SK-N-SH treated with all-trans-retinoic acid at 6 μM for 48 hours (cell line): ENCODE measurements at regions not wholly inside any gene's neighbourhood (a gene's known extent, or its start where the extent isn't known, plus 50 kb on each side); places are given as distances from the start of the nearest gene placed in this dataset.

Experiments used
- ARNTL ChIP-seq: fragments of 450-650 bp; formaldehyde crosslinking; IDR thresholded peaks from 2 replicates; pipeline ENCODE4 v1.5.0; 2020; ENCODE audit warnings: low read depth, mild to moderate bottlenecking, moderate library complexity, borderline replicate concordance
- BACH2 ChIP-seq: fragments of 250-450 bp; sonication (Bioruptor Pico); IDR thresholded peaks from 2 replicates; pipeline ENCODE4 v1.9.0; 2021; ENCODE audit warnings: mild to moderate bottlenecking, borderline replicate concordance
- ESRRG ChIP-seq: fragments of 250-450 bp; sonication (Bioruptor Pico); IDR thresholded peaks from 2 replicates; pipeline ENCODE4 v1.6.1; 2021; ENCODE audit warnings: mild to moderate bottlenecking
- GLIS3 ChIP-seq: fragments of 250-450 bp; sonication (Bioruptor Pico); IDR thresholded peaks from 2 replicates; pipeline ENCODE4 v1.5.0; 2020; ENCODE audit warnings: mild to moderate bottlenecking, moderate library complexity
- OSR1 ChIP-seq: fragments of 250-450 bp; sonication (Bioruptor Pico); IDR thresholded peaks from 2 replicates; pipeline ENCODE4 v1.8.0; 2022; ENCODE audit warnings: moderate library complexity, mild to moderate bottlenecking, inconsistent platforms
- PPARA ChIP-seq: fragments of 250-450 bp; sonication (Bioruptor Pico); IDR thresholded peaks from 2 replicates; pipeline ENCODE4 v1.5.0; 2020; ENCODE audit warnings: mild to moderate bottlenecking, borderline replicate concordance
- RARB ChIP-seq: fragments of 250-450 bp; sonication (Bioruptor Pico); IDR thresholded peaks from 2 replicates; pipeline ENCODE4 v1.8.0; 2021; ENCODE audit warnings: mild to moderate bottlenecking, moderate library complexity
- SNAI2 ChIP-seq: fragments of 250-450 bp; sonication (Bioruptor Pico); IDR thresholded peaks from 2 replicates; pipeline ENCODE4 v1.5.0; 2020; ENCODE audit warnings: mild to moderate bottlenecking, moderate library complexity
- ZC3H10 ChIP-seq: fragments of 250-450 bp; sonication (Bioruptor Pico); IDR thresholded peaks from 2 replicates; pipeline ENCODE4 v1.5.1; 2021; ENCODE audit warnings: mild to moderate bottlenecking, moderate library complexity
- ZFP3 ChIP-seq: fragments of 250-450 bp; sonication (Bioruptor Pico); IDR thresholded peaks from 2 replicates; pipeline ENCODE4 v1.5.0; 2020; ENCODE audit warnings: mild to moderate bottlenecking, moderate library complexity
- ZFP30 ChIP-seq: fragments of 450-650 bp; formaldehyde crosslinking; IDR thresholded peaks from 2 replicates; pipeline ENCODE4 v1.5.0; 2022; ENCODE audit warnings: mild to moderate bottlenecking, moderate library complexity
- TF ChIP-seq, protein P1 (sequence below): fragments of 250-450 bp; sonication (Bioruptor Pico); IDR thresholded peaks from 2 replicates; pipeline ENCODE4 v1.5.1; 2020; ENCODE audit warnings: low read depth, mild to moderate bottlenecking, moderate library complexity
- TF ChIP-seq, protein P2 (sequence below): fragments of 250-450 bp; sonication (Bioruptor Pico); IDR thresholded peaks from 2 replicates; pipeline ENCODE4 v1.8.0; 2021; ENCODE audit warnings: low read depth, mild to moderate bottlenecking, moderate library complexity, borderline replicate concordance
- TF ChIP-seq, protein P3 (sequence below): fragments of 250-450 bp; sonication (Bioruptor Pico); IDR thresholded peaks from 2 replicates; pipeline ENCODE4 v1.8.0; 2020; ENCODE audit warnings: mild to moderate bottlenecking, moderate library complexity, borderline replicate concordance

DNA sequence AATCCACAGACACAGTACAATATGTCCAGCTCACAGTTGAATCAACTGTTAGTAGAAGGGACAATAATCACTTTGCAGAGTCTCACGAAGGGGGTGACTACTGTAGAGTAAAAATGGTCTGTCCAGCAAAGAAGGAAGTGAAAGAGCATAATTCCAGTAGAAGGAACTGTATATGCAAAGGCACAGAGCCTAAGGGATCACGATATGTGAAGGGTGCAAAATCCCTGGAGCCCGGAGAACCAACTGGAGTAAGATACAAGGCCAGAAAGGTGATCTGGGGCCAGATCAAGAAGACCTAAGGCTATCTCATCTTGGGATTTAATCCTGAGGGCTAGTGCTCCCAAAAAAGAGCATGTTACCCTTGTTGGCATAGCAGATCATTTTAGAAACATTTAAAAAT, 192.7 kb upstream of the LDB2 start:
- TF ChIP-seq, protein P1, sequence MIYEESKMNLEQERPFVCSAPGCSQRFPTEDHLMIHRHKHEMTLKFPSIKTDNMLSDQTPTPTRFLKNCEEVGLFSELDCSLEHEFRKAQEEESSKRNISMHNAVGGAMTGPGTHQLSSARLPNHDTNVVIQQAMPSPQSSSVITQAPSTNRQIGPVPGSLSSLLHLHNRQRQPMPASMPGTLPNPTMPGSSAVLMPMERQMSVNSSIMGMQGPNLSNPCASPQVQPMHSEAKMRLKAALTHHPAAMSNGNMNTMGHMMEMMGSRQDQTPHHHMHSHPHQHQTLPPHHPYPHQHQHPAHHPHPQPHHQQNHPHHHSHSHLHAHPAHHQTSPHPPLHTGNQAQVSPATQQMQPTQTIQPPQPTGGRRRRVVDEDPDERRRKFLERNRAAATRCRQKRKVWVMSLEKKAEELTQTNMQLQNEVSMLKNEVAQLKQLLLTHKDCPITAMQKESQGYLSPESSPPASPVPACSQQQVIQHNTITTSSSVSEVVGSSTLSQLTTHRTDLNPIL: no peak
- TF ChIP-seq ARNTL (no peak), ESRRG (CRISPR knock-in tag) (no peak), RARB (no peak), ZC3H10 (CRISPR knock-in tag) (no peak), ZFP30 (CRISPR knock-in tag) (no peak), GLIS3 (CRISPR knock-in tag) (no peak), OSR1 (CRISPR knock-in tag) (no peak), BACH2 (CRISPR knock-in tag) (no peak), PPARA (CRISPR knock-in tag) (no peak), ZFP3 (CRISPR knock-in tag) (no peak), SNAI2 (no peak)
- TF ChIP-seq, protein P2, sequence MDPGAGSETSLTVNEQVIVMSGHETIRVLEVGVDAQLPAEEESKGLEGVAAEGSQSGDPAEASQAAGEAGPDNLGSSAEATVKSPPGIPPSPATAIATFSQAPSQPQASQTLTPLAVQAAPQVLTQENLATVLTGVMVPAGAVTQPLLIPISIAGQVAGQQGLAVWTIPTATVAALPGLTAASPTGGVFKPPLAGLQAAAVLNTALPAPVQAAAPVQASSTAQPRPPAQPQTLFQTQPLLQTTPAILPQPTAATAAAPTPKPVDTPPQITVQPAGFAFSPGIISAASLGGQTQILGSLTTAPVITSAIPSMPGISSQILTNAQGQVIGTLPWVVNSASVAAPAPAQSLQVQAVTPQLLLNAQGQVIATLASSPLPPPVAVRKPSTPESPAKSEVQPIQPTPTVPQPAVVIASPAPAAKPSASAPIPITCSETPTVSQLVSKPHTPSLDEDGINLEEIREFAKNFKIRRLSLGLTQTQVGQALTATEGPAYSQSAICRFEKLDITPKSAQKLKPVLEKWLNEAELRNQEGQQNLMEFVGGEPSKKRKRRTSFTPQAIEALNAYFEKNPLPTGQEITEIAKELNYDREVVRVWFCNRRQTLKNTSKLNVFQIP (CRISPR knock-in tag): no peak
- TF ChIP-seq, protein P3, sequence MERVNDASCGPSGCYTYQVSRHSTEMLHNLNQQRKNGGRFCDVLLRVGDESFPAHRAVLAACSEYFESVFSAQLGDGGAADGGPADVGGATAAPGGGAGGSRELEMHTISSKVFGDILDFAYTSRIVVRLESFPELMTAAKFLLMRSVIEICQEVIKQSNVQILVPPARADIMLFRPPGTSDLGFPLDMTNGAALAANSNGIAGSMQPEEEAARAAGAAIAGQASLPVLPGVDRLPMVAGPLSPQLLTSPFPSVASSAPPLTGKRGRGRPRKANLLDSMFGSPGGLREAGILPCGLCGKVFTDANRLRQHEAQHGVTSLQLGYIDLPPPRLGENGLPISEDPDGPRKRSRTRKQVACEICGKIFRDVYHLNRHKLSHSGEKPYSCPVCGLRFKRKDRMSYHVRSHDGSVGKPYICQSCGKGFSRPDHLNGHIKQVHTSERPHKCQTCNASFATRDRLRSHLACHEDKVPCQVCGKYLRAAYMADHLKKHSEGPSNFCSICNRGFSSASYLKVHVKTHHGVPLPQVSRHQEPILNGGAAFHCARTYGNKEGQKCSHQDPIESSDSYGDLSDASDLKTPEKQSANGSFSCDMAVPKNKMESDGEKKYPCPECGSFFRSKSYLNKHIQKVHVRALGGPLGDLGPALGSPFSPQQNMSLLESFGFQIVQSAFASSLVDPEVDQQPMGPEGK (CRISPR knock-in tag): no peak
